ENCODE measurements at regions not wholly inside any gene's neighbourhood (a gene's known extent, or its start where the extent isn't known, plus 50 kb on each side); places are given as distances from the start of the nearest gene placed in this dataset.

DNA sequence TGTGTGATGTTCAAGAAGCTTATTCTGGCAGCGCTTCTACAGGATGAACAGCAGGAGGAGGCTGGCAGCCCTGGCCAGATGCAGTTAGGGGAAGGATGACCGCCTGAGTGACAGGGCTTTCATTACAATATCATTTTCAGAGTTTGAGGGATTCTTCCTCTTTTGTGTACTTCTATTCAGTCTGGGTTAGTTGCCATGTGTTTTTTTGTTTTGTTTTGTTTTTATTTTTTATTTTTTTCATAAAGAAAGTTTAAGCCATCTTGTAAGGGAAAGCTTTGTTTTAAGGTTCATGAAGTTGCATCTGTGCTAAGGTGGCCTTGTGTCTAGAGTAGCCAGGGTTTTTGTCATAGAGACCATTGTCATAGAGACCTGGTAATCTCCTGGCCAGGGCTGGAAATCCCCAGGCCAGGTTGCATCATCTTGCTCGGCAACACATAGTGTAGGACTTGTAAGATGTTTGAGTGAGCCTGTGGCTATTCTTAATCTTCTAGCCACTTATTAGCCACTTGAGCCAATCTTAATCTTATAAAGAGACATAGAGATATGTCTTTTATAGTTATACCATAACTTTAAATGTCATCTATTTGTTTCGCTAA, 230.5 kb upstream of the TMEM229A start:
- TF ChIP-seq POLR2A (IDR thresholded peaks at IDR 0.05), result no peak
- TF ChIP-seq, protein P1, sequence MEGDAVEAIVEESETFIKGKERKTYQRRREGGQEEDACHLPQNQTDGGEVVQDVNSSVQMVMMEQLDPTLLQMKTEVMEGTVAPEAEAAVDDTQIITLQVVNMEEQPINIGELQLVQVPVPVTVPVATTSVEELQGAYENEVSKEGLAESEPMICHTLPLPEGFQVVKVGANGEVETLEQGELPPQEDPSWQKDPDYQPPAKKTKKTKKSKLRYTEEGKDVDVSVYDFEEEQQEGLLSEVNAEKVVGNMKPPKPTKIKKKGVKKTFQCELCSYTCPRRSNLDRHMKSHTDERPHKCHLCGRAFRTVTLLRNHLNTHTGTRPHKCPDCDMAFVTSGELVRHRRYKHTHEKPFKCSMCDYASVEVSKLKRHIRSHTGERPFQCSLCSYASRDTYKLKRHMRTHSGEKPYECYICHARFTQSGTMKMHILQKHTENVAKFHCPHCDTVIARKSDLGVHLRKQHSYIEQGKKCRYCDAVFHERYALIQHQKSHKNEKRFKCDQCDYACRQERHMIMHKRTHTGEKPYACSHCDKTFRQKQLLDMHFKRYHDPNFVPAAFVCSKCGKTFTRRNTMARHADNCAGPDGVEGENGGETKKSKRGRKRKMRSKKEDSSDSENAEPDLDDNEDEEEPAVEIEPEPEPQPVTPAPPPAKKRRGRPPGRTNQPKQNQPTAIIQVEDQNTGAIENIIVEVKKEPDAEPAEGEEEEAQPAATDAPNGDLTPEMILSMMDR (IDR thresholded peaks at IDR 0.05), result no peak
- no peak for DNase-seq (ENCODE audit: low spot score in 2 of 2)
- H3K4me3 ChIP-seq (ENCODE audit: low read depth, poor library complexity, severe bottlenecking), result no peak overlapping the region
- intact Hi-C loops (cut with DNase I; ENCODE audit: low total_unique reads), result no loop called here
- WGBS, 2 donors, result 72 to 73% methylated on average over 4 of the region's 4 CpGs

DNA sequence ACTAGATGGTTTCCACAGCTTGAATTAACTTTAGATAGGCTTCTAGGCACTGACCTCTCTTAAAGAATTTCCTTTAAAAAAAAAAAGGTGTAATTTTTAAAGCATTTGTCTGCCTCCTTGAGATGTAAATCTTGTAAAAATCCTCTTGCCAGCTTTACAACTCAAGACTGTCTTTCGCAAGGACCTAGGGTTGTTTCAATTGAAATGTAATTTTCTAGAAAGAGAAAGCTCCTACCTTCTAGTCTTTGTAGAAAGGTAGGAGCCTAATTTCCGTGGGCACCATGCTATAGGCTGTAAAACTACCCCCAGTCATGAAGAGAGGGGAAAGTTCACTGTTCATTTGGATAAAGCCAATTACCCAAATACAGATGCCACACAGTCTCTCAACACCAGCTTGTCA, 228.8 kb upstream of the TMEM229A start:
- DNase-seq (ENCODE audit: low spot score in 2 of 2), result no peak
- no peak overlapping the region for H3K4me3 ChIP-seq (ENCODE audit: low read depth, poor library complexity, severe bottlenecking)
- intact Hi-C loops (cut with DNase I; ENCODE audit: low total_unique reads), result no loop called here
- 38 to 40% methylated on average over 2 of the region's 2 CpGs for WGBS, 2 donors
- TF ChIP-seq, protein P1 (IDR thresholded peaks at IDR 0.05), result no peak
- TF ChIP-seq POLR2A (IDR thresholded peaks at IDR 0.05), result no peak

DNA sequence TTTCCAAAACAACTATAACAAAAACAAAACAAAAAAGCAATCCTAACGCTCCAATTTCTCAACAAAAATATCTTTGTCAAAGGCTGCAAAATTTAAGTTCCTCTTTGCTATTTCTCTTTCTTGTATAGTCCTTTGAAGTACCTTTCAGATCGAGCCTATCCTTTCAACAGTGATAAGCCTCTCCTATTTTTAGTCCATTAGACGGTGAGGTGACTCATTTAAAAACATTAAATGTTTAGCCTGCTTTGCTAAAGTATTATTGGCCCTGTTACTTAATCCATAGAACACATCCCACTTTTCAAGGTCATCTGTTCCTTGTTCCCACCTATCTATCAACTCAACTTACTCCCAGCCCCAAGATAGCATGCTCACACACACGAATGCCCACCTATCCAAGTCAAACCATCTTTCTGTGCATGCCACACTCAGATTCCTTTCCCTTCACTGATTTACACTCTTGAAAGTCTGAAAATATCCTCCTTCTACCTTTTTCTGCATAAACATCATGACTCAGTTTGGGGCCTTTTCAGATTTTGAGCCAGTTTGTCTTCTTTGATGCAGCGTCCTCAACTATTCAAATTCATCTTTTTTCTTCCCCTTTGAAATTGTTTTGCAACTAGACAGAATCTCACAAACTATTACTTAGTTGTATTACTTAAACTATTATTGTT, 224.9 kb upstream of the TMEM229A start:
- TF ChIP-seq POLR2A (IDR thresholded peaks at IDR 0.05), result no peak
- TF ChIP-seq, protein P1 (IDR thresholded peaks at IDR 0.05), result no peak
- intact Hi-C loops (cut with DNase I; ENCODE audit: low total_unique reads), result no loop called here
- DNase-seq (ENCODE audit: low spot score in 2 of 2), result no peak
- H3K4me3 ChIP-seq (ENCODE audit: low read depth, poor library complexity, severe bottlenecking), result no peak overlapping the region
- 39 to 40% methylated on average over 5 of the region's 5 CpGs for WGBS, 2 donors

DNA sequence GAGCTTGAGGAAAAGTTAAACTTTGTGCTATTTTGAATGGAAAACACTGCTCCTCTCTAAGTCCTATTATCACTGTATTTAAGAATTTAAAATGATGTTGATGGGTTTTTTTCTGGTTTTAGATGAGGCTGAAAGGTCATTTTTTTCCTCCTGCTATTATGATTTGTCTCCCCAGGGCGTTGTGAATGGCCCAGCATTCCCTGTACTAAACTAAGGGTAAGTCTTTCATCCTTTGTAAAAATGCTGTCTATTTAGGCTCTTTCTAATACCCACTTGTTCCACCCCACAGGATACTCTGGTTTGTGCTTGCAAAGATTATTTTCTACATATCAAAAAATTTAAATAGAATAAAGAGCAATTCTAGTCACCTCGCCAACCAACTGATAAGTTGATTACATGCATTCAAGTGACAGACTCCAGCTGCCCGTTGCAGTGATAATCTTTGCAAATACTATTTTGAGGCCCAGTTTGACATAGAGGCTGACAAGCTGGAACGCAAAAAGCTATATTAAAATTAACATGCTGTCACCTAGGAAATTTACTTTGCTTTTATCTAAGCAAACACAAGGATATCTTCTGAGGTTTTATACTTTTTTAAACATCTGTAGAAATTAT, 222.3 kb upstream of the TMEM229A start:
- TF ChIP-seq, protein P1 (IDR thresholded peaks at IDR 0.05), result no peak
- no peak for TF ChIP-seq POLR2A (IDR thresholded peaks at IDR 0.05)
- WGBS, 2 donors, result 54 to 63% methylated on average over 4 of the region's 4 CpGs
- no peak for DNase-seq (ENCODE audit: low spot score in 2 of 2)
- intact Hi-C loops (cut with DNase I; ENCODE audit: low total_unique reads), result no loop called here
- no peak overlapping the region for H3K4me3 ChIP-seq (ENCODE audit: low read depth, poor library complexity, severe bottlenecking)

DNA sequence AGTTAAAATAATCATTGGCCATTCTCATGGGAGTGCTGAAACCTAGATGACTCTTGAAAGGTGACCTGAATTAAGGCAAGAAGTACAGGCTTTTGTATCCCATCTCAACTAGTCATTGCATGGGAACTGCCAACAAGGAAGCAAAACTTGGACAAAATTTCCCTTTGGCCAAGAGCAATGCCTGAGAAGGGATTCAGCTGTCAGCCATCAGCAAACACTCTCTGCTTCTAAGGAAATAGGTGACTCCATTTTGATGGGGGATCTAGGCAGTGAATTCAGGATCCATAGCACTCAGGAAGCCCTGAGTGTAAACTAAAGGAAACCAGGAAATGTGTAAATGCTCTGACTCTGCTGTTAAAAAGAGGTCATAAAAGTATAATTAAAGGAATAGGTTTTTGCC, 221.5 kb upstream of the TMEM229A start:
- TF ChIP-seq, protein P1 (IDR thresholded peaks at IDR 0.05), result no peak
- TF ChIP-seq POLR2A (IDR thresholded peaks at IDR 0.05), result no peak
- intact Hi-C loops (cut with DNase I; ENCODE audit: low total_unique reads), result no loop called here
- no peak for DNase-seq (ENCODE audit: low spot score in 2 of 2)
- no peak overlapping the region for H3K4me3 ChIP-seq (ENCODE audit: low read depth, poor library complexity, severe bottlenecking)

All from lower leg skin (tissue), 4 donors.